Progenitor cell of endocrine pancreas (in vitro differentiated cells): ENCODE measurements at regions not wholly inside any gene's neighbourhood (a gene's known extent, or its start where the extent isn't known, plus 50 kb on each side); places are given as distances from the start of the nearest gene placed in this dataset.

Experiments used
- DNase-seq: peaks from one replicate; pipeline ENCODE4 v3.0.0; 2021; ENCODE audit warnings: low spot score; ENCODE audit not compliant: unreplicated experiment
- H3K27ac Mint-ChIP-seq: 2 replicates; pipeline ENCODE4 v1.8.0; 2021; ENCODE audit warnings: mild to moderate bottlenecking, moderate library complexity, mixed read lengths
- H3K27me3 Mint-ChIP-seq: 2 replicates; pipeline ENCODE4 v1.8.0; 2021; ENCODE audit warnings: mixed read lengths
- H3K36me3 Mint-ChIP-seq: 2 replicates; pipeline ENCODE4 v1.8.0; 2022; ENCODE audit warnings: mixed read lengths; ENCODE audit not compliant: insufficient read depth
- H3K4me1 Mint-ChIP-seq: 2 replicates; pipeline ENCODE4 v1.8.0; 2021; ENCODE audit warnings: low read depth, mixed read lengths
- H3K4me3 Mint-ChIP-seq: 2 replicates; pipeline ENCODE4 v1.8.0; 2021; ENCODE audit warnings: low read depth, mild to moderate bottlenecking, moderate library complexity, mixed read lengths
- H3K9me3 Mint-ChIP-seq: 2 replicates; pipeline ENCODE4 v1.8.0; 2021; ENCODE audit warnings: low read depth, mixed read lengths
- TF ChIP-seq, protein P1 (sequence below): fragments of 200-600 bp; sonication (generic); IDR thresholded peaks from one replicate; pipeline ENCODE4 v1.5.0; 2021; ENCODE audit warnings: antibody characterized with exemption, mild to moderate bottlenecking; ENCODE audit not compliant: unreplicated experiment

DNA sequence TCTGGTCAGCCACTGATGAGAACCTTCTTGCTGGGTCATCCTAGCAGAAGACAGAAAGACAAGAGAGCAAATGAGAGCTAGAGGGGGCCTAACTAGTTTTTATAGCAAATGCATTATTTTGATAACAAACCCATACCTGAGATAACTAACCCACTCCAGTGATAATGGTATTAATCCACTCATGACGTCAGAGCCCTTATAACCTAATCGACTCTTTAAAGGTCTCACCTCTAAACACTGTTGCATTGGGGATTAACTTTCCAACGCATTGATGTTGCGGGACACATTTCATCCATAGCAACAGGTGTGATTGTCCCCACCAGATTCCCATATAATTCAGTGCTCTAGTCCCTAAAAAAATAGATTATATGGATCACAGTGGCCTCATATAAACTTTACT is 312.1 kb downstream of the HTR1B start:
- H3K4me3 Mint-ChIP-seq: no peak overlapping the region
- H3K27me3 Mint-ChIP-seq: no peaks in the 10 kb centered on the region
- H3K4me1 Mint-ChIP-seq: no peaks in the 10 kb centered on the region
- H3K9me3 Mint-ChIP-seq: peaks cover 8% of the 10 kb centered on the region
- H3K36me3 Mint-ChIP-seq: no peaks in the 10 kb centered on the region
- no peak overlapping the region for H3K27ac Mint-ChIP-seq
- no peak for DNase-seq
- TF ChIP-seq, protein P1, sequence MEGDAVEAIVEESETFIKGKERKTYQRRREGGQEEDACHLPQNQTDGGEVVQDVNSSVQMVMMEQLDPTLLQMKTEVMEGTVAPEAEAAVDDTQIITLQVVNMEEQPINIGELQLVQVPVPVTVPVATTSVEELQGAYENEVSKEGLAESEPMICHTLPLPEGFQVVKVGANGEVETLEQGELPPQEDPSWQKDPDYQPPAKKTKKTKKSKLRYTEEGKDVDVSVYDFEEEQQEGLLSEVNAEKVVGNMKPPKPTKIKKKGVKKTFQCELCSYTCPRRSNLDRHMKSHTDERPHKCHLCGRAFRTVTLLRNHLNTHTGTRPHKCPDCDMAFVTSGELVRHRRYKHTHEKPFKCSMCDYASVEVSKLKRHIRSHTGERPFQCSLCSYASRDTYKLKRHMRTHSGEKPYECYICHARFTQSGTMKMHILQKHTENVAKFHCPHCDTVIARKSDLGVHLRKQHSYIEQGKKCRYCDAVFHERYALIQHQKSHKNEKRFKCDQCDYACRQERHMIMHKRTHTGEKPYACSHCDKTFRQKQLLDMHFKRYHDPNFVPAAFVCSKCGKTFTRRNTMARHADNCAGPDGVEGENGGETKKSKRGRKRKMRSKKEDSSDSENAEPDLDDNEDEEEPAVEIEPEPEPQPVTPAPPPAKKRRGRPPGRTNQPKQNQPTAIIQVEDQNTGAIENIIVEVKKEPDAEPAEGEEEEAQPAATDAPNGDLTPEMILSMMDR: no peak

GRCh38 chr6:77150736-77151135 is 312.6 kb downstream of the HTR1B start:
- DNase-seq: no peak
- Mint-ChIP-seq H3K27ac (no peak overlapping the region), H3K36me3 (no peaks in the 10 kb centered on the region), H3K4me3 (no peak overlapping the region), H3K4me1 (no peaks in the 10 kb centered on the region), H3K27me3 (no peaks in the 10 kb centered on the region), H3K9me3 (peaks cover 8% of the 10 kb centered on the region)
- TF ChIP-seq, protein P1: no peak

- H3K27ac Mint-ChIP-seq: no peak overlapping the region
- H3K9me3 Mint-ChIP-seq: no peaks in the 10 kb centered on the region
- H3K4me3 Mint-ChIP-seq: no peak overlapping the region
- TF ChIP-seq, protein P1: no peak
- DNase-seq: no peak
- H3K36me3 Mint-ChIP-seq: no peaks in the 10 kb centered on the region
- H3K4me1 Mint-ChIP-seq: no peaks in the 10 kb centered on the region
- H3K27me3 Mint-ChIP-seq: no peaks in the 10 kb centered on the region
Observed at GRCh38 chr6:77145244-77145643, 318.0 kb downstream of the HTR1B start.

- H3K4me3 Mint-ChIP-seq: no peak overlapping the region
- H3K27ac Mint-ChIP-seq: no peak overlapping the region
- DNase-seq: no peak
- H3K4me1 Mint-ChIP-seq: no peaks in the 10 kb centered on the region
- no peaks in the 10 kb centered on the region for H3K27me3 Mint-ChIP-seq
- H3K36me3 Mint-ChIP-seq: no peaks in the 10 kb centered on the region
- H3K9me3 Mint-ChIP-seq: no peaks in the 10 kb centered on the region
- TF ChIP-seq, protein P1: no peak
Observed at GRCh38 chr6:77143659-77144447, 319.4 kb downstream of the HTR1B start.

DNA sequence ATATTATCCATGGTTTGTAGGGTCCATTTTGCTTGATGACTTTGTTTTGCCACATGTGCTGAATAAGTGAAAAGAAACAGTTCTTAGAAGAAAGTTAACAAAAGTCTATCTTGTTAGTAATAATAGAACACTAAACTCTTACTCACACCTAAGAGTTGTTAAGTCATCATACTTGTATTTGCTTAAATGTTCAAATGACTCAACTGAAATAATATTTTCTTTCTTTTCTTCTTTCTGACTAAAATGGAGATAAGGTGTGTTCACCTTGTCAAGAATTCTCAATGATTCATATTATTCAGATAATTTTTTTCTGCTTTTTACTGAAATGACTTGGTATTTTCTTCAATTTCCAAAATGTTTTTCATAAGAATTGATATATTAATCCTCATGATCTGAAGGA is 327.2 kb downstream of the HTR1B start:
- DNase-seq: no peak
- H3K36me3 Mint-ChIP-seq: no peaks in the 10 kb centered on the region
- TF ChIP-seq, protein P1: no peak
- H3K9me3 Mint-ChIP-seq: no peaks in the 10 kb centered on the region
- no peak overlapping the region for H3K4me3 Mint-ChIP-seq
- no peak overlapping the region for H3K27ac Mint-ChIP-seq
- H3K27me3 Mint-ChIP-seq: no peaks in the 10 kb centered on the region
- no peaks in the 10 kb centered on the region for H3K4me1 Mint-ChIP-seq
